SK-N-SH (cell line): ENCODE measurements at regions not wholly inside any gene's neighbourhood (a gene's known extent, or its start where the extent isn't known, plus 50 kb on each side); places are given as distances from the start of the nearest gene placed in this dataset.

Source experiments
- CTCF ChIA-PET: fragments of 300-600, 350-600 bp; formaldehyde crosslinking; extraction: SDS; loops from one replicate; lab custom pipeline; 2021; lab: Yijun Ruan, JAX
- POLR2A ChIA-PET: fragments of 350-600 bp; sonication (Branson Sonifier 250); formaldehyde crosslinking; extraction: SDS; loops from one replicate; lab custom pipeline; 2020; ENCODE audit warnings: antibody characterized with exemption, inconsistent platforms; lab: Yijun Ruan, JAX
- DNase-seq: peaks from one replicate; pipeline ENCODE4 v3.0.0; 2012
- H2AFZ ChIP-seq: fragments of 200-600 bp; sonication (generic); 2 replicates; pipeline ENCODE4 v1.8.1; 2016; ENCODE audit warnings: antibody characterized with exemption, mild to moderate bottlenecking, low read depth
- H3F3A ChIP-seq: fragments of 200-600 bp; sonication (generic); replicated peaks from 2 replicates; pipeline ENCODE3; 2016; ENCODE audit warnings: antibody characterized with exemption, mild to moderate bottlenecking; ENCODE audit not compliant: insufficient read depth
- H3K27ac ChIP-seq, 2 experiments: fragments of 200-500 bp in 1 of 2; fragments of 200-600 bp in 1 of 2; sonication (Bioruptor generic) in 1 of 2; sonication (generic), shearing (Covaris generic) in 1 of 2; 2 replicates each; pipeline versions ENCODE4 v1.5.1 to v1.6.1; 2014 to 2016; ENCODE audit warnings: low read depth in 2 of 2, inconsistent platforms in 1 of 2, low read length in 1 of 2, mild to moderate bottlenecking in 1 of 2, mixed read lengths in 1 of 2
- H3K27me3 ChIP-seq: fragments of 200-600 bp; sonication (generic), shearing (Covaris generic); 2 replicates; pipeline ENCODE4 v1.6.1; 2016; ENCODE audit warnings: mixed run types; ENCODE audit not compliant: insufficient read depth
- H3K36me3 ChIP-seq, 2 experiments: fragments of 200-500 bp in 1 of 2; fragments of 200-600 bp in 1 of 2; sonication (Bioruptor generic) in 1 of 2; sonication (generic) in 1 of 2; replicated peaks in 1 of 2; 2 replicates each; pipeline versions ENCODE3 to v1.5.1; 2014 to 2016; ENCODE audit warnings: low read length in 1 of 2, mild to moderate bottlenecking in 1 of 2; ENCODE audit not compliant: insufficient read depth in 2 of 2, control insufficient read depth in 1 of 2
- H3K4me1 ChIP-seq, 2 experiments: fragments of 200-500 bp in 1 of 2; fragments of 200-600 bp in 1 of 2; sonication (Bioruptor generic) in 1 of 2; sonication (generic), shearing (Covaris generic) in 1 of 2; 2 replicates each; pipeline versions ENCODE4 v1.5.1 to v1.6.1; 2014 to 2016; ENCODE audit warnings: low read depth in 1 of 2, low read length in 1 of 2, mixed run types in 1 of 2; ENCODE audit not compliant: insufficient read depth in 2 of 2, control insufficient read depth in 1 of 2
- H3K4me2 ChIP-seq: fragments of 200-600 bp; sonication (generic), shearing (Covaris generic); 2 replicates; pipeline ENCODE4 v1.6.1; 2017; ENCODE audit warnings: mixed run types
- H3K4me3 ChIP-seq, 2 experiments: fragments of 200-500 bp in 1 of 2; fragments of 200-600 bp in 1 of 2; sonication (Bioruptor generic) in 1 of 2; sonication (generic), shearing (Covaris generic) in 1 of 2; 2 replicates each; pipeline versions ENCODE4 v1.5.1 to v1.8.1; 2014 to 2016; ENCODE audit warnings: low read depth in 2 of 2, inconsistent platforms in 1 of 2, low read length in 1 of 2, mild to moderate bottlenecking in 1 of 2, mixed read lengths in 1 of 2, moderate library complexity in 1 of 2
- H3K79me2 ChIP-seq: fragments of 200-600 bp; sonication (generic); 2 replicates; pipeline ENCODE4 v1.8.1; 2017; ENCODE audit warnings: mild to moderate bottlenecking; ENCODE audit not compliant: insufficient read depth
- H3K9ac ChIP-seq: fragments of 200-600 bp; sonication (generic); 2 replicates; pipeline ENCODE4 v1.6.1; 2017; ENCODE audit warnings: mixed run types
- H3K9me2 ChIP-seq: fragments of 200-600 bp; sonication (generic); 2 replicates; pipeline ENCODE4 v1.6.1; 2017; ENCODE audit warnings: mixed run types
- H3K9me3 ChIP-seq: fragments of 200-600 bp; sonication (generic); 2 replicates; pipeline ENCODE4 v1.6.1; 2017; ENCODE audit warnings: mixed run types, mild to moderate bottlenecking, moderate library complexity
- H4K20me1 ChIP-seq: fragments of 200-600 bp; sonication (generic); 2 replicates; pipeline ENCODE4 v1.6.1; 2017; ENCODE audit warnings: mild to moderate bottlenecking, mixed run types; ENCODE audit not compliant: insufficient read depth
- EP300 ChIP-seq, 2 experiments: IDR thresholded peaks; 2 replicates each; pipeline versions ENCODE4 v1.4.0 to v1.6.1; 2012; ENCODE audit warnings: borderline replicate concordance in 1 of 2, low read depth in 1 of 2, low read length in 1 of 2
- EZH2phosphoT487 ChIP-seq: fragments of 200-600 bp; sonication (generic); IDR thresholded peaks from 2 replicates; pipeline ENCODE4 v1.6.1; 2017; ENCODE audit warnings: low read depth, mixed run types, mild to moderate bottlenecking, antibody characterized with exemption, moderate library complexity, borderline replicate concordance
- FOXJ3 ChIP-seq: sonication (generic); formaldehyde crosslinking; IDR thresholded peaks from 2 replicates; pipeline ENCODE4 v1.5.1; 2020; ENCODE audit warnings: mild to moderate bottlenecking, missing genetic modification reagents
- FOXM1 ChIP-seq: IDR thresholded peaks from 2 replicates; pipeline ENCODE4 v1.4.0; 2012; ENCODE audit warnings: low read depth, mild to moderate bottlenecking
- GATA2 ChIP-seq: sonication (generic); formaldehyde crosslinking; IDR thresholded peaks from 2 replicates; pipeline ENCODE4 v1.5.0; 2020; ENCODE audit warnings: mild to moderate bottlenecking, missing genetic modification reagents
- MEF2A ChIP-seq: IDR thresholded peaks from 2 replicates; pipeline ENCODE4 v1.4.0; 2012; ENCODE audit warnings: low read depth, borderline replicate concordance
- MXI1 ChIP-seq: IDR thresholded peaks from 2 replicates; pipeline ENCODE4 v1.6.1; 2012; ENCODE audit warnings: mild to moderate bottlenecking, low read depth, low read length, improper control_type of control experiment
- NRF1 ChIP-seq: IDR thresholded peaks from 2 replicates; pipeline ENCODE4 v1.6.1; 2012; ENCODE audit warnings: low read depth, mild to moderate bottlenecking, low read length
- PBX3 ChIP-seq: IDR thresholded peaks from 2 replicates; pipeline ENCODE4; 2012
- POLR2AphosphoS5 ChIP-seq: IDR thresholded peaks from 2 replicates; pipeline ENCODE4 v1.6.1; 2012; ENCODE audit warnings: low read depth, low read length
- RAD21 ChIP-seq: IDR thresholded peaks from 2 replicates; pipeline ENCODE4 v1.6.1; 2012; ENCODE audit warnings: mild to moderate bottlenecking, low read length
- RCOR1 ChIP-seq: fragments of 150-350 bp; IDR thresholded peaks from 2 replicates; pipeline ENCODE4 v1.6.1; 2017; ENCODE audit warnings: antibody characterized with exemption, low read length
- REST ChIP-seq: IDR thresholded peaks from 2 replicates; pipeline ENCODE4 v1.6.1; 2012; ENCODE audit warnings: mild to moderate bottlenecking, low read depth, low read length, moderate library complexity
- SIN3A ChIP-seq: IDR thresholded peaks from 2 replicates; pipeline ENCODE4 v1.6.1; 2012; ENCODE audit warnings: low read depth, mild to moderate bottlenecking, low read length, moderate library complexity, borderline replicate concordance
- TCF12 ChIP-seq: IDR thresholded peaks from 2 replicates; pipeline ENCODE4 v1.4.0; 2012
- USF2 ChIP-seq: fragments of 150-350 bp; IDR thresholded peaks from 2 replicates; pipeline ENCODE4 v1.6.1; 2017; ENCODE audit warnings: antibody characterized with exemption, low read length, low read depth, borderline replicate concordance
- WGBS: methylation state at CpG from one replicate; pipeline ENCODE4 v1.1.6; 2017; ENCODE audit warnings: low lambda C conversion rate; 5-methylcytosine and 5-hydroxymethylcytosine counted together
- TF ChIP-seq, protein P1 (sequence below): IDR thresholded peaks from 2 replicates; pipeline ENCODE4 v1.4.0; 2012; ENCODE audit warnings: low read depth

DNA sequence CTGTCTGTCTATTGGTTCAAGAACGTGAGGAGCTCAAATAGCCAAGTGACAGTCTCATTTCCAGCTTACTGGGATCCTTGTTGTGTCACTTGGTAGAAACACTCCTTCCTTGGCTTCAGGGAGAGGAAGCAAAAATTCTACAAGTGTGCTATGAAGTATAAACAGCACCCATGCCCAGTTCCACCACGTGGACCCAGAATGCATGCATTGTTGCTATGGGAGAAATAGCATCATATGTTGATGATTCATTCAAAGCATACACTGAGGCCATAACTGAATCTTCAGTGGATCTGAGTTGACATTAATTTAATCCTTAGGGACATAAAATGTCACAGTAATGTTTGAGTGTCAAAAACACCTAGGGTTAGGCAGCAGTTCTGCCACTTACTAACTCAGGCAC lies 199.0 kb upstream of the RXFP2 start (continued):
- no peak for TF ChIP-seq REST

DNA sequence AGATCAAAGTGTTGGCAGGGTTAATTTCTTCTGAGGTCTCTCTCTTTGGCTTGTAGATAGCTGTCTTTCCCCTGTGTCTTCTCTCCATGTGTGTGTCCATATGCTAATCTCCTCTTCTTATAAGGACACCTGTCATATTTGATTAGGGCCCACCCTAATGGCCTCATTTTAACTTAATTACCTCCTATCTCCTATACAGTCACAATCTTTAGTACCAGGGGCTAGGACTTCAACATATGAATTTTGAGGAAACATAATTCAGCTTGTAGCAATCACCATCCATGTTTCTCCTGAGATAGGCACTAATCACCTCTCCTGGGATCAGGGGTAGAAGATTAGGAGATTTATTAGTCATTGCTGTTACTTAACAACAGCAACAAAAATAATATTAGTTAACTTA lies 196.1 kb upstream of the RXFP2 start:
- Histone ChIP-seq H3K27me3 (no peaks in the 10 kb centered on the region), H3K4me2 (no peak overlapping the region), H3F3A (no peaks in the 10 kb centered on the region), H3K4me3 (no peak overlapping the region), H3K36me3 (no peaks in the 10 kb centered on the region), H3K9me3 (no peaks in the 10 kb centered on the region), H3K9ac (no peak overlapping the region), H4K20me1 (no peaks in the 10 kb centered on the region), H3K9me2 (no peaks in the 10 kb centered on the region), H3K4me1 (peaks cover 0 to 6% of the 10 kb centered on the region in 2 experiments; a peak in 1 of 4 replicates), H3K27ac (no peak overlapping the region; a peak in 1 of 4 replicates), H2AFZ (no peak overlapping the region), H3K79me2 (no peaks in the 10 kb centered on the region)
- ChIA-PET POLR2A (interaction anchor here (0.5 kb wide), 1 partner anchor 128 kb away, joined by 3 read pairs; no protein-coding TSS in a partner anchor), CTCF (interaction anchor here (0.8 to 1.3 kb wide), 2 partner anchors 128 to 198 kb away, joined by 5 to 7 read pairs; no protein-coding TSS in a partner anchor)
- DNase-seq, result no peak
- TF ChIP-seq EP300 (IDR thresholded peaks at IDR 0.05; ENCODE audit: borderline replicate concordance in 1 of 2, low read depth in 1 of 2, low read length in 1 of 2) (peak in 1 of 2 experiments; percentile 56; a peak in 1 of 4 replicates), GATA2 (CRISPR knock-in tag) (no peak), RAD21 (no peak), FOXM1 (no peak), NRF1 (no peak)

- no peaks in the 10 kb centered on the region for H3K36me3 ChIP-seq
- H3K27ac ChIP-seq, result peak overlapping the region in 1 of 2 experiments; percentile 72; a peak in 2 of 4 replicates
- no peaks in the 10 kb centered on the region for H3K27me3 ChIP-seq
- peak overlapping the region in 1 of 2 experiments; percentile 2; a peak in 1 of 4 replicates for H3K4me3 ChIP-seq
- DNase-seq, result no peak
- peaks cover 0 to 6% of the 10 kb centered on the region in 2 experiments; a peak in 1 of 4 replicates for H3K4me1 ChIP-seq
- no peak overlapping the region for H3K9ac ChIP-seq
- H3K79me2 ChIP-seq, result no peaks in the 10 kb centered on the region
- WGBS, result 20% methylated on average over 3 of the region's 3 CpGs
- TF ChIP-seq, protein P1, sequence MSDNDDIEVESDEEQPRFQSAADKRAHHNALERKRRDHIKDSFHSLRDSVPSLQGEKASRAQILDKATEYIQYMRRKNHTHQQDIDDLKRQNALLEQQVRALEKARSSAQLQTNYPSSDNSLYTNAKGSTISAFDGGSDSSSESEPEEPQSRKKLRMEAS, result no peak
- TF ChIP-seq PBX3, result no peak
- TF ChIP-seq POLR2AphosphoS5, result no peak
- TF ChIP-seq MXI1, result no peak
- TF ChIP-seq RAD21, result no peak
- TF ChIP-seq SIN3A, result no peak
- TF ChIP-seq FOXM1, result no peak
- no peak for TF ChIP-seq TCF12
- no peak for TF ChIP-seq EZH2phosphoT487
- TF ChIP-seq NRF1, result no peak
- TF ChIP-seq RCOR1, result no peak
- TF ChIP-seq MEF2A, result no peak
- no peak for TF ChIP-seq USF2
- TF ChIP-seq FOXJ3 (CRISPR knock-in tag), result no peak
- no peaks in the 10 kb centered on the region for H3K9me2 ChIP-seq
- CTCF ChIA-PET, result interaction anchor here (1.4 to 1.7 kb wide), 3 partner anchors 8 to 195 kb away, joined by 3 to 11 read pairs (median 10); no protein-coding TSS in a partner anchor
- no peaks in the 10 kb centered on the region for H3F3A ChIP-seq
- no peaks in the 10 kb centered on the region for H3K9me3 ChIP-seq
- H3K4me2 ChIP-seq, result peak overlapping the region; percentile 32; the same call in 1 of the 2 replicates
- H2AFZ ChIP-seq, result no peak overlapping the region; the same call in 1 of the 2 replicates
- no peaks in the 10 kb centered on the region for H4K20me1 ChIP-seq
- POLR2A ChIA-PET, result no interaction called here
These were observed 193.7 kb upstream of the RXFP2 start for GRCh38 chr13:31545616-31546015.
